DND-41 (cell line): ENCODE measurements at regions not wholly inside any gene's neighbourhood (a gene's known extent, or its start where the extent isn't known, plus 50 kb on each side); places are given as distances from the start of the nearest gene placed in this dataset.

Source experiments
- EZH2 ChIP-seq: IDR thresholded peaks from 3 replicates; pipeline ENCODE4 v1.6.1; 2012; ENCODE audit warnings: borderline replicate concordance, low read depth, mild to moderate bottlenecking, moderate library complexity, low read length, inconsistent platforms; ENCODE audit not compliant: severe bottlenecking
- TF ChIP-seq, protein P1 (sequence below): IDR thresholded peaks from 2 replicates; pipeline ENCODE4 v1.5.1; 2012; ENCODE audit warnings: borderline replicate concordance, low read length, moderate library complexity, mild to moderate bottlenecking; ENCODE audit not compliant: poor library complexity, severe bottlenecking; ENCODE audit errors: extremely low read depth

DNA sequence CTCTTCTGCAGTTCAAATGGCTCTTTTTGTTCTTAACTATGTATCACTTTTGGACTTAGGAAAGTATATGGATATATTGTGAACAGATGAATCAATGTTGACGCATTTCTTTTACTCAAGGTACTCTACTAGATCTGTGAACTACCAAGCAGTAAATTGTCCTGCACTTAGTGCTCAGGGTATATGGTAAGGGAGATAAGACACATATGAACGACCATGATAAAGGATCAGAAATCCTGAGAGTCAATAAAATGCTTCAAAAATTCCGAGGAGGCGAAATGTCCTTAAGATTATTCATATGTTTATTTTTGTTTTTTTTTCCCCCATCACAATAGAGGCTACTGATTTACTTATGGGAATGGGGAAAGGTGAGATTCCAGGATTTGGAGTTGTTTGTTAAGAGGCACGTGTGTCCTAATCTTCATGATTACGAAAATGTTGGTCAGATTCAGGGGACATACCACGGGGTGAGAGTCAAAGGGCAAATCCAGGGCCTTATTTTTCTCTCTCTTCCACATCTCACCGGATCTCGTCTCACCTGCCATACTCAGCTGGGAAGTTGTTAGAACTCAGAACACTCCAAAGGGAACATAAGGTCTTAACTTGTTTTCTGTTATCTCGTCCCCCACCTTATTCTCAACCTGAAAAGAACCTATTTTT lies 475.1 kb upstream of the TBL1XR1 start:
- TF ChIP-seq, protein P1, sequence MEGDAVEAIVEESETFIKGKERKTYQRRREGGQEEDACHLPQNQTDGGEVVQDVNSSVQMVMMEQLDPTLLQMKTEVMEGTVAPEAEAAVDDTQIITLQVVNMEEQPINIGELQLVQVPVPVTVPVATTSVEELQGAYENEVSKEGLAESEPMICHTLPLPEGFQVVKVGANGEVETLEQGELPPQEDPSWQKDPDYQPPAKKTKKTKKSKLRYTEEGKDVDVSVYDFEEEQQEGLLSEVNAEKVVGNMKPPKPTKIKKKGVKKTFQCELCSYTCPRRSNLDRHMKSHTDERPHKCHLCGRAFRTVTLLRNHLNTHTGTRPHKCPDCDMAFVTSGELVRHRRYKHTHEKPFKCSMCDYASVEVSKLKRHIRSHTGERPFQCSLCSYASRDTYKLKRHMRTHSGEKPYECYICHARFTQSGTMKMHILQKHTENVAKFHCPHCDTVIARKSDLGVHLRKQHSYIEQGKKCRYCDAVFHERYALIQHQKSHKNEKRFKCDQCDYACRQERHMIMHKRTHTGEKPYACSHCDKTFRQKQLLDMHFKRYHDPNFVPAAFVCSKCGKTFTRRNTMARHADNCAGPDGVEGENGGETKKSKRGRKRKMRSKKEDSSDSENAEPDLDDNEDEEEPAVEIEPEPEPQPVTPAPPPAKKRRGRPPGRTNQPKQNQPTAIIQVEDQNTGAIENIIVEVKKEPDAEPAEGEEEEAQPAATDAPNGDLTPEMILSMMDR, result no peak
- TF ChIP-seq EZH2, result no peak
